ENCODE measurements at regions not wholly inside any gene's neighbourhood (a gene's known extent, or its start where the extent isn't known, plus 50 kb on each side); places are given as distances from the start of the nearest gene placed in this dataset.
A peak's percentile ranks its signal among the peaks of the same experiment; 100 is the strongest.

- DNase-seq (ENCODE audit: low read depth): no peak
Observed at GRCh38 chr2:18423636-18424035, 136.8 kb downstream of the RDH14 start.

- no peak for DNase-seq (ENCODE audit: low read depth)
Observed at GRCh38 chr2:18422432-18423165, 137.9 kb downstream of the RDH14 start.

GRCh38 chr2:18413676-18414396, 146.6 kb downstream of the RDH14 start:
- peak; percentile 85 for DNase-seq (ENCODE audit: low read depth)

GRCh38 chr2:18412980-18413675, 147.3 kb downstream of the RDH14 start:
- DNase-seq (ENCODE audit: low read depth): peak; percentile 49

DNA sequence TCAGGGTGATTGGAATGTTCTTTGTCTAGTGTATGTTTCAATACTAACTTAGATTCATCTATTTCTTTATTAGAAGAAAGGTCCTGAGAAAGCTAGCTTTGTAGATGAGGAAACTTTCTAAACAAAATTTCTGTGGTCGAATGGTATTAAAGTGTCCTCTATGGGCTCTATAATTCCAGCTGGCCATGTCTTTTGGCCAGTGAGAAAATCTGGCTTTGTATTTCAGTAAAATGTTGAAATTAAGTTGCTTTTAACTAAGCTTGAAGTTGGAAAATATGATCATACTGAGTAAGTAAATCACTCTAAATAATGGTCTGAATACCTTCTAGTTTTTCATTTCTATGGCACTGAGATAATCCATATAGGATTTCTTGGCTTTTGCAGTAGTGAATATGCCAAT, 148.8 kb downstream of the RDH14 start:
- DNase-seq (ENCODE audit: low read depth): no peak

DNA sequence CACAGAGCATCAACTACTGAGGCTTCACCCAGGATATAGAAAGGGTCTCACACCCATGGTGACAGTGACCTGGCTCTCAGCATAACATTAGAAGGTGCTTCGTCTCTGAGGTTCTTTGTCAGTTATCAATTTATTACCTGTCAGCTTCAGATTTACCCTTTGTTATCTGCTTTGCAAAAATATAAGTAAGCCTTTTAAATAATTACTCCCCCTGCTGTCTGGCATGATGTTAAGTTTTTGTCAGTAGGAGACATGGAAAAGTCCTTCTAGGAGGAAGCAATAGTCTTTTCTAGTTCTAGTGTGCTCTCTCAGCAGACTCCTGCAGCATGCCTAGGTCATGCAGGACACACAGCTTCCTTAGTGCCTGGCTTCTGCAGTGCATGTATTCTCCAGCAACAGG, 149.9 kb downstream of the RDH14 start:
- DNase-seq (ENCODE audit: low read depth): no peak

DNA sequence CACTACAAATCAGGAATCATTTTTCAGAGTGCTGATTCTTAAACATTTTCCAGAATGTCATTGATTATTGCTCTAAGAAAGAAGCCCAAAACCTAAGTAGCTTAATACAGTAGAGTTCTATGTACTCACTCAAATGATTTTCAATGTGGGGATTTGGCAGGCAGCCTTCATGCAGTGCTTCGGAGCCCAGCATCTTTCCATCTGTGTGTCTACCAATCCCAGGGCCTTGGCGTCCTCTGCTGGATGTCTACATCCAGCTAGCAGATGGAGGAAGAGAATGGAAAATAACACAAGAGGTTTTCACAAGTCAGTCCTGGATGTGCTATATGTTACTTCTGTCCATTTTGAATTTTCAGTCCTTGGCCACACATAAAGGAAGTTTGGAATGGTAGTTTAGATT, 151.8 kb downstream of the RDH14 start:
- no peak for DNase-seq (ENCODE audit: low read depth)

- no peak for DNase-seq (ENCODE audit: low read depth)
Observed at GRCh38 chr2:18406219-18406618, 154.2 kb downstream of the RDH14 start.

DNA sequence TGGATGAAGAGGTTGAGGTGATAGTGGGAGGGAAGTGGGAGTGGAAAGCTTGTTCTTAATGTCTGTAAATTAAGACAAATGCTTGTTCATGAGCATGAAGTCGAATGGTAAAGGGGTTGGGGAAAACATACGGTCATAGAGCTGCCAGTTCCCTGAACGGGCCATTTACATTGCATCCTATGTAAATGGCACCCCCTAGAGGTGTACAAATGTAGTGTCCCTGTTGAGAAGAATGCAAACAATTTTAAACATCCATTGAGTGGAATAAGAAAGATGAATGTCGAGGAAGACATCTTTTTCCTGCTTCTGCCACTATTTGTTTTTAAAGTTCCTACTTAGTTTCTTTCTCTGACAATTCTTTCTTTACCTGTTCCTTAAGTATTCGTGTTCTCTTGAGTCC, 155.7 kb downstream of the RDH14 start:
- DNase-seq (ENCODE audit: low read depth): no peak

DNA sequence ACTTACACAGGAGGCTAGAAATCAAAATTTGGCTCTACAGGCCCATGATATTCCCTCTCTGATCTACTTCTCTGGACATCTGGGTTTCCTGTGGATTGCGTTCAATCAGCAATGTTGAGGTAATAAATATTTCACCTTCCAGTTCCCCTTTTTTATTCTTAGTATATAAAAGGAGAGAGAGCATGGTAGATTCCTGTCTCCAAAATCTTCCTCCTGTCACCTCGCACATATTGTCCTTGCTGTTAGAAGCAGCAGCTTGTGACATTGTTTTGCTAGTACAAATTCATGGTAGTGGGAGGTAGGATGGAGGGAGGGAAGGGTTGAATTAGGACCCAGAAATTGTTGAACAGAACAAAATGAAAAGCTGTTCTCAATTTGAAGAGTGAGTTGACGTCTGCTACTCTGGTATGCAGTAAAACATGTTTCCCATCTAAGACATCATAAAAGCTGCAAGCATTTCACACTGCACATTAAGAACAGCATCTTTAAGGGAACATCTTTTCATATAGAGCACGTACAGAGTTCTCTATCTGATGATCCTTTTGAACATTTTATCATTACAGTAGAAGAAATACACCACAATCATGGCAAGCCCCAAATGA, 156.4 kb downstream of the RDH14 start:
- DNase-seq (ENCODE audit: low read depth): no peak

DNA sequence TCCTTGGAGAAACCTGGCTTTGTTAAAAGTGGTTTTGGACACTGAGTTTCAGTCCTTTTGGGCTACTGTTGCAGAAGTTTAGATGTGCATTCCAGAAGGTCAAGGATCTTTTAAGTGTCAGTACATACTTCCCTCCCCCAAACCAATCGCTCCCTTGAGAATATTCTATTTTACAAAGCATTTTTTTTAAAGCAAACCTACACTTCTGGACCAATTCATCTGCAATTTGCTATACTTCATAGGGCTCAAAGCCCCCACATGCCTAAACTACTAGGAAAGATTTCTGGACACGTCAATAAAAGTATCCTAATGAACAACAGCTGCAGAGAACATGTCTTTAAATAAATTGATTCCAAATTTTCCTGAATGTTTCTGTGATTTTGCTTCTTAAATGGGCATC, 157.6 kb downstream of the RDH14 start:
- no peak for DNase-seq (ENCODE audit: low read depth)

- no peak for DNase-seq (ENCODE audit: low read depth)
Observed at GRCh38 chr2:18401471-18401870, 159.0 kb downstream of the RDH14 start.

- no peak for DNase-seq (ENCODE audit: low read depth)
Observed at GRCh38 chr2:18399601-18400000, 160.9 kb downstream of the RDH14 start.

DNA sequence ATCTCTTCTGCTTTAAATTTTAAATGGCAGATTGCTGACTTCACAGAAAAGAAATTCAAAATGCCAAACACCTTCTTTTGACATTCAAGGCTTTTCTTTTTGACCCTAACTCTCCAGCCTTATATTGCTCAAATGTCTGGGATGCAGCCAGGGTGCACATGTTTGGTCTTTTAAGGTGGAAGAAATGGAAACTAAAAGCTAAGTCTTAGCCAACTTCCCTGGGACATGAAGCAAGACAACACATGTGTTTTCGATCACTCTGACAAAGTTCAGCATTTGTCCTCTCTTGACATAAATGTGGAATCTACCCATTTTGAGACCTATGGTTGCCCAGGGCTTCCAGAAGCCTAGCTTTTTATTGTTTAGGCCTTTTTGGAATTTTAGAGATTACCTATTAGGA, 161.6 kb downstream of the RDH14 start:
- no peak for DNase-seq (ENCODE audit: low read depth)

DNA sequence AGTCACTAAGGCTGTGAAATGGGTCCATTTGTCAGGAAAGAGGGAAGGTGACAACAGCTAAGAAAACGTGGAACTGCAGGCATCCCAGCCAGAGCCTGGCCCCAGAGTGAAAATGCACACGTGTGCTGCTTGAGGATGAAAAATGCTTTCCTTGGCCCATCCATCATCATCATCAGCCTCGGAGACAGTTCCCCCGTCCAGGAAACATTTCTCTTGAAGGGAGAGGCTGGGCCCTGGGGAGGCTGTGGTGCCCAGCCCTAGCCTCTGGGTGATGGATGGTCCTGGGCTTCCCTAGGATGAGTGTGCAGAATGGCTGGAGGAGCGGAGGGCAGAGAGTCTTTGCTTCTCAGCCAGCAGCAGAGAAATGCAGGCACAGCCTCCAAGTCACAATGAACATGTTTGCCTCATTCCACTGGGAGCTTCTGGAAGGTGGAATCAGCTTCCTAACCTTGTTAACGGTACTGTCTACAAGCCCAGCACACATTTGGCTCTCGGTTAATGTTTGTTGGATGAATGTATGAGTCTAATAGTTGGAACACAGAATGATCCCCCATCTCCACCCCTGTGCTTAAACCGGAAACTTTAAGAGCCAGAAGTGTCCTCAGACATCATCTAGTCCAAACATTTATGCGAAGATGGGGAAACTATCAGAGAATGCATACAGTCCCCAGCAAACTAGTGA, 164.0 kb downstream of the RDH14 start:
- DNase-seq (ENCODE audit: low read depth): no peak

- no peak for DNase-seq (ENCODE audit: low read depth)
Observed at GRCh38 chr2:18395555-18395954, 164.9 kb downstream of the RDH14 start.

DNA sequence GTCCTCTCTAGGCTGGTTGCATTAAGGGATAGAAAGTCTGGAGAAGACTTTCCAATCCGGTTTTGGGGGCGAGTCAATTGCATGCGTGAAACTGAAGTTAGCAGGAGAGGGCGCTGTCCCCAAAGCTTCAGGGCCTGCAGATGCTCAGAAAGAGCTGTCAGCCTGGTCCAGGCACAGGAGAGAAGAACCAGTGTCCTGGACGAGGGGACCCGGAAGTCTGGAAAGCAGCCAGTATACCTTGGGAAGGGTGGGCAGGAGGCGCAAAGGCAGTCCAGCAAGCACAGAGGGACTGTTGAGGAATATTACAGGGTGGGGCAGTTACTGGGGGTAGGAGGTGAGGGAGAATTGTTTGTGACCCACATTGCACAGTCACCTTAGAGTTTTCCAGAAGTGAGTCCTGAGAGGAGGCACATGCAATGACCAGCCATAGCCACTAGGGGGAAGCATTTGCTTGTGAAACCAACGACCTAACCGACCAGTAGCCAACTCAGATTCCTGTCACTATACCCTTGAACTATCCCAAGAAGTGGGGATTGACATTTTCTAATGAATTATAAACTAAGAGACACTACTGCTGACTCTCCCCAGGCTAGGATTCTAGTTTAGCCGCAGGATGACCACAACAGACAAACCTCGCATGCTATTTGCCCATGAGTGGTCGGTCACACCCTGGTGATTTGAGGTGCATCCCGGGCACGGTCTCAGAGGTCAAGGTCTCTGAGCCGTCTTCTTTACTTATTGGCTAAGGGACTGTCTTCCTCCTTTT, 172.8 kb downstream of the RDH14 start:
- DNase-seq (ENCODE audit: low read depth): peak; percentile 55

DNA sequence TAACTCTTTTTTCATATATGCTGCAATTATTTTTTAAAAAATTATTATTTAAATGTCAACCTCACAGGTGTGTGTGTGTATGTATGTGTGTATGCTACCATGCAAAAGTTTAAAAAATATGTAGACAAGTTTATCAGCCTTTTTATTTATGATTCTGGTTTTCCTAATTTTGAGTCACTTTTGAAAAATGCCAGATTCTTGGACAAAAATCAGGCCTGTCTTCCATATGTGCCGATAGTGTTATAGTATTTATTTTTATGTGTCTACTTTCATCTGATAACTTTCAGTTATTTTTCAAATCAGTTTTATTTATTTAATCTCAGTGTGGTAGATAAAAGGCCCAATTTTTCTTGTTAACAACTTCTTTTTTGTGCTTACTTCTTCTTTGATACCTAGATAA, 176.2 kb downstream of the RDH14 start:
- DNase-seq (ENCODE audit: low read depth): no peak

GRCh38 chr2:18381386-18381785, 179.1 kb downstream of the RDH14 start:
- DNase-seq (ENCODE audit: low read depth): no peak

GRCh38 chr2:18380321-18380720, 180.1 kb downstream of the RDH14 start:
- DNase-seq (ENCODE audit: low read depth): no peak

DNA sequence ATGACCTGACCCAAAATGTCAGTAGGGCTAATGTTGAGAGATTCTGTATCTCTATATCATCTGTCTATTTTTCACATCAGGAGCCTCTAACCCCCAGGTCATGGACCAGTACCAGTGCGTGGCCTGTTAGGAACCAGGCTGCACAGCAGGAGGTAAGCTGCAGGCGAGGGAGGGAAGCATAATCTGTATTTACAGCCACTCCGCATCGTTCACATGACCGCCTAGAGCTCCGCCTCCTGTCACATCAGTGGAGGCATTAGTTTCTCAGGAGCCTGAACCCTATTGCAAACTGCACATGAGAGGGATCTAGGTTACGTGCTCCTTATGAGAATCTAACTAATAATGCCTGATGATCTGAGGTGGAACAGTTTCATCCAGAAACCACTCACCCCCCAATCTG, 180.6 kb downstream of the RDH14 start:
- DNase-seq (ENCODE audit: low read depth): no peak

Data from HS-5 (cell line).